ENCODE measurements at regions not wholly inside any gene's neighbourhood (a gene's known extent, or its start where the extent isn't known, plus 50 kb on each side); places are given as distances from the start of the nearest gene placed in this dataset.

DNA sequence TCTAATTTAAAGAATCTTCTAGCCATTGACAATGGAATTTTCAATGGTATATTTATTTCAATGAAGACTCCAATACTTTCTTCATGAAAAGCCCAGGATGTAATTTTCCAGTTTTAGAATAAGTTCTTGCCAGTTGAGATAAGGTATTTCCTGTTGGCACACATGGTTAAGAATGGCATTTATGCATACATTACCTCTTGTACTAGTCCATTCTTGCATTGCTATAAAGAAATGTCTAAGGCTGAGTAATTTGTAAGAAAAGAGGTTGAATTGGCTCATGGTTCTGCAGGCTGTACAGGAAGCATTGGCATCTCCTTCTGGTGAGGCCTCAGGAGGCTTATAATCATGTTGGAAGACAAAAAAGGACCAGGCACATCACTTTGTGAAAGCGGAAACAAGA lies 1179.6 kb downstream of the AMY1C start:
- TF ChIP-seq, protein P1, sequence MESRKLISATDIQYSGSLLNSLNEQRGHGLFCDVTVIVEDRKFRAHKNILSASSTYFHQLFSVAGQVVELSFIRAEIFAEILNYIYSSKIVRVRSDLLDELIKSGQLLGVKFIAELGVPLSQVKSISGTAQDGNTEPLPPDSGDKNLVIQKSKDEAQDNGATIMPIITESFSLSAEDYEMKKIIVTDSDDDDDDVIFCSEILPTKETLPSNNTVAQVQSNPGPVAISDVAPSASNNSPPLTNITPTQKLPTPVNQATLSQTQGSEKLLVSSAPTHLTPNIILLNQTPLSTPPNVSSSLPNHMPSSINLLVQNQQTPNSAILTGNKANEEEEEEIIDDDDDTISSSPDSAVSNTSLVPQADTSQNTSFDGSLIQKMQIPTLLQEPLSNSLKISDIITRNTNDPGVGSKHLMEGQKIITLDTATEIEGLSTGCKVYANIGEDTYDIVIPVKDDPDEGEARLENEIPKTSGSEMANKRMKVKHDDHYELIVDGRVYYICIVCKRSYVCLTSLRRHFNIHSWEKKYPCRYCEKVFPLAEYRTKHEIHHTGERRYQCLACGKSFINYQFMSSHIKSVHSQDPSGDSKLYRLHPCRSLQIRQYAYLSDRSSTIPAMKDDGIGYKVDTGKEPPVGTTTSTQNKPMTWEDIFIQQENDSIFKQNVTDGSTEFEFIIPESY (IDR thresholded peaks at IDR 0.05), result no peak
- no peak for TF ChIP-seq YY1 (IDR thresholded peaks at IDR 0.05)
- TF ChIP-seq, protein P2, sequence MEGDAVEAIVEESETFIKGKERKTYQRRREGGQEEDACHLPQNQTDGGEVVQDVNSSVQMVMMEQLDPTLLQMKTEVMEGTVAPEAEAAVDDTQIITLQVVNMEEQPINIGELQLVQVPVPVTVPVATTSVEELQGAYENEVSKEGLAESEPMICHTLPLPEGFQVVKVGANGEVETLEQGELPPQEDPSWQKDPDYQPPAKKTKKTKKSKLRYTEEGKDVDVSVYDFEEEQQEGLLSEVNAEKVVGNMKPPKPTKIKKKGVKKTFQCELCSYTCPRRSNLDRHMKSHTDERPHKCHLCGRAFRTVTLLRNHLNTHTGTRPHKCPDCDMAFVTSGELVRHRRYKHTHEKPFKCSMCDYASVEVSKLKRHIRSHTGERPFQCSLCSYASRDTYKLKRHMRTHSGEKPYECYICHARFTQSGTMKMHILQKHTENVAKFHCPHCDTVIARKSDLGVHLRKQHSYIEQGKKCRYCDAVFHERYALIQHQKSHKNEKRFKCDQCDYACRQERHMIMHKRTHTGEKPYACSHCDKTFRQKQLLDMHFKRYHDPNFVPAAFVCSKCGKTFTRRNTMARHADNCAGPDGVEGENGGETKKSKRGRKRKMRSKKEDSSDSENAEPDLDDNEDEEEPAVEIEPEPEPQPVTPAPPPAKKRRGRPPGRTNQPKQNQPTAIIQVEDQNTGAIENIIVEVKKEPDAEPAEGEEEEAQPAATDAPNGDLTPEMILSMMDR (IDR thresholded peaks at IDR 0.05; ENCODE audit: low read depth, low read length, missing input control), result no peak
- no peak for TF ChIP-seq TAF1 (conservative IDR thresholded peaks at IDR 0.05)
- TF ChIP-seq, protein P3, sequence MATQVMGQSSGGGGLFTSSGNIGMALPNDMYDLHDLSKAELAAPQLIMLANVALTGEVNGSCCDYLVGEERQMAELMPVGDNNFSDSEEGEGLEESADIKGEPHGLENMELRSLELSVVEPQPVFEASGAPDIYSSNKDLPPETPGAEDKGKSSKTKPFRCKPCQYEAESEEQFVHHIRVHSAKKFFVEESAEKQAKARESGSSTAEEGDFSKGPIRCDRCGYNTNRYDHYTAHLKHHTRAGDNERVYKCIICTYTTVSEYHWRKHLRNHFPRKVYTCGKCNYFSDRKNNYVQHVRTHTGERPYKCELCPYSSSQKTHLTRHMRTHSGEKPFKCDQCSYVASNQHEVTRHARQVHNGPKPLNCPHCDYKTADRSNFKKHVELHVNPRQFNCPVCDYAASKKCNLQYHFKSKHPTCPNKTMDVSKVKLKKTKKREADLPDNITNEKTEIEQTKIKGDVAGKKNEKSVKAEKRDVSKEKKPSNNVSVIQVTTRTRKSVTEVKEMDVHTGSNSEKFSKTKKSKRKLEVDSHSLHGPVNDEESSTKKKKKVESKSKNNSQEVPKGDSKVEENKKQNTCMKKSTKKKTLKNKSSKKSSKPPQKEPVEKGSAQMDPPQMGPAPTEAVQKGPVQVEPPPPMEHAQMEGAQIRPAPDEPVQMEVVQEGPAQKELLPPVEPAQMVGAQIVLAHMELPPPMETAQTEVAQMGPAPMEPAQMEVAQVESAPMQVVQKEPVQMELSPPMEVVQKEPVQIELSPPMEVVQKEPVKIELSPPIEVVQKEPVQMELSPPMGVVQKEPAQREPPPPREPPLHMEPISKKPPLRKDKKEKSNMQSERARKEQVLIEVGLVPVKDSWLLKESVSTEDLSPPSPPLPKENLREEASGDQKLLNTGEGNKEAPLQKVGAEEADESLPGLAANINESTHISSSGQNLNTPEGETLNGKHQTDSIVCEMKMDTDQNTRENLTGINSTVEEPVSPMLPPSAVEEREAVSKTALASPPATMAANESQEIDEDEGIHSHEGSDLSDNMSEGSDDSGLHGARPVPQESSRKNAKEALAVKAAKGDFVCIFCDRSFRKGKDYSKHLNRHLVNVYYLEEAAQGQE (IDR thresholded peaks at IDR 0.05), result no peak
- TF ChIP-seq RXRA (IDR thresholded peaks at IDR 0.05), result no peak
- TF ChIP-seq SP1 (IDR thresholded peaks at IDR 0.05), result no peak
- no peak for TF ChIP-seq JUND (IDR thresholded peaks at IDR 0.05)
- TF ChIP-seq, protein P4, sequence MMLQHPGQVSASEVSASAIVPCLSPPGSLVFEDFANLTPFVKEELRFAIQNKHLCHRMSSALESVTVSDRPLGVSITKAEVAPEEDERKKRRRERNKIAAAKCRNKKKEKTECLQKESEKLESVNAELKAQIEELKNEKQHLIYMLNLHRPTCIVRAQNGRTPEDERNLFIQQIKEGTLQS (IDR thresholded peaks at IDR 0.05), result no peak

All from liver (tissue), 3 donors.